WTC11 (cell line): ENCODE measurements at regions not wholly inside any gene's neighbourhood (a gene's known extent, or its start where the extent isn't known, plus 50 kb on each side); places are given as distances from the start of the nearest gene placed in this dataset.

Experiments used
- ATAC-seq: fragments of 200-7000 bp; cut with Tn5 transposase; 2 replicates; pipeline ENCODE4 v1.10.0; 2021; ENCODE audit warnings: mild to moderate bottlenecking, moderate library complexity
- CTCF ChIA-PET: fragments of 300-600 bp; sonication (Branson Sonifier 250); formaldehyde crosslinking; loops from one replicate; lab custom pipeline; 2021; ENCODE audit warnings: antibody characterized with exemption; lab: Charles Lee
- POLR2A ChIA-PET: fragments of 350-600 bp; sonication (Branson Sonifier 250); formaldehyde crosslinking; loops from one replicate; lab custom pipeline; 2021; ENCODE audit warnings: antibody characterized with exemption; lab: Charles Lee
- DNase-seq: peaks from one replicate; pipeline ENCODE4 v3.0.0; 2021; ENCODE audit warnings: low spot score
- H3K27ac Mint-ChIP-seq: 2 replicates; pipeline ENCODE4 v1.8.0; 2021; ENCODE audit warnings: mixed read lengths
- H3K27me3 Mint-ChIP-seq: 2 replicates; pipeline ENCODE4 v1.8.0; 2021; ENCODE audit warnings: low read depth, mild to moderate bottlenecking, moderate library complexity, mixed read lengths
- H3K36me3 Mint-ChIP-seq: 2 replicates; pipeline ENCODE4 v1.8.0; 2021; ENCODE audit warnings: mixed read lengths
- H3K4me1 Mint-ChIP-seq: 2 replicates; pipeline ENCODE4 v1.8.0; 2022; ENCODE audit warnings: mixed read lengths
- H3K4me3 Mint-ChIP-seq: 2 replicates; pipeline ENCODE4 v1.8.0; 2021; ENCODE audit warnings: mild to moderate bottlenecking, moderate library complexity, mixed read lengths
- H3K9me3 Mint-ChIP-seq: 2 replicates; pipeline ENCODE4 v1.8.0; 2021; ENCODE audit warnings: mixed read lengths
- E2F5 ChIP-seq: sonication (generic); formaldehyde crosslinking; IDR thresholded peaks from 2 replicates; pipeline ENCODE4 v1.8.1; 2022; ENCODE audit warnings: mild to moderate bottlenecking, moderate library complexity, missing genetic modification reagents
- ESRRA ChIP-seq: sonication (generic); formaldehyde crosslinking; IDR thresholded peaks from 2 replicates; pipeline ENCODE4 v1.8.1; 2022; ENCODE audit warnings: mild to moderate bottlenecking, missing genetic modification reagents, borderline replicate concordance
- GTF2I ChIP-seq: fragments of 250-450 bp; sonication (Bioruptor Pico); conservative IDR thresholded peaks from 2 replicates; pipeline ENCODE4 v1.4.0; 2021; ENCODE audit warnings: mild to moderate bottlenecking
- HMGXB4 ChIP-seq: sonication (generic); formaldehyde crosslinking; IDR thresholded peaks from 2 replicates; pipeline ENCODE4 v1.8.1; 2023; ENCODE audit warnings: mild to moderate bottlenecking, moderate library complexity, missing genetic modification reagents
- JAZF1 ChIP-seq: fragments of 250-450 bp; sonication (Bioruptor Pico); IDR thresholded peaks from 2 replicates; pipeline ENCODE4 v1.9.0; 2021; ENCODE audit warnings: moderate library complexity, mild to moderate bottlenecking, inconsistent platforms
- MAX ChIP-seq: sonication (generic); formaldehyde crosslinking; IDR thresholded peaks from 2 replicates; pipeline ENCODE4 v1.8.0; 2022; ENCODE audit warnings: mild to moderate bottlenecking, missing genetic modification reagents
- MLX ChIP-seq: sonication (generic); formaldehyde crosslinking; IDR thresholded peaks from 2 replicates; pipeline ENCODE4 v1.8.1; 2023; ENCODE audit warnings: mild to moderate bottlenecking, missing genetic modification reagents, moderate library complexity
- MXD4 ChIP-seq: fragments of 250-450 bp; sonication (Bioruptor Pico); IDR thresholded peaks from 2 replicates; pipeline ENCODE4 v1.8.0; 2021; ENCODE audit warnings: mild to moderate bottlenecking, moderate library complexity, borderline replicate concordance
- SMAD4 ChIP-seq: sonication (generic); formaldehyde crosslinking; IDR thresholded peaks from 2 replicates; pipeline ENCODE4 v1.8.0; 2022; ENCODE audit warnings: mild to moderate bottlenecking, missing genetic modification reagents
- STAT6 ChIP-seq: sonication (generic); formaldehyde crosslinking; conservative IDR thresholded peaks from 2 replicates; pipeline ENCODE4 v1.8.1; 2023; ENCODE audit warnings: mild to moderate bottlenecking, low read depth, missing genetic modification reagents, moderate library complexity
- USF1 ChIP-seq: sonication (generic); formaldehyde crosslinking; IDR thresholded peaks from 2 replicates; pipeline ENCODE4 v1.8.0; 2022; ENCODE audit warnings: mild to moderate bottlenecking, missing genetic modification reagents
- USF2 ChIP-seq: sonication (generic); formaldehyde crosslinking; IDR thresholded peaks from 2 replicates; pipeline ENCODE4 v1.8.1; 2023; ENCODE audit warnings: mild to moderate bottlenecking, missing genetic modification reagents, moderate library complexity
- ZMAT4 ChIP-seq: fragments of 250-450 bp; sonication (Bioruptor Pico); IDR thresholded peaks from 2 replicates; pipeline ENCODE4 v1.9.0; 2021; ENCODE audit warnings: mild to moderate bottlenecking
- ZNF121 ChIP-seq: sonication (generic); formaldehyde crosslinking; IDR thresholded peaks from 2 replicates; pipeline ENCODE4 v1.8.0; 2023; ENCODE audit warnings: missing genetic modification reagents
- ZNF232 ChIP-seq: sonication (generic); formaldehyde crosslinking; IDR thresholded peaks from 2 replicates; pipeline ENCODE4 v1.8.0; 2022; ENCODE audit warnings: mild to moderate bottlenecking, missing genetic modification reagents
- ZNF317 ChIP-seq: sonication (generic); formaldehyde crosslinking; IDR thresholded peaks from 2 replicates; pipeline ENCODE4 v1.8.1; 2023; ENCODE audit warnings: low read depth, mild to moderate bottlenecking, moderate library complexity, missing genetic modification reagents, borderline replicate concordance
- ZNF512 ChIP-seq: sonication (generic); formaldehyde crosslinking; IDR thresholded peaks from 2 replicates; pipeline ENCODE4 v1.8.1; 2022; ENCODE audit warnings: missing genetic modification reagents, borderline replicate concordance

- CTCF ChIA-PET = interaction anchor here (1.4 to 1.9 kb wide), 2 partner anchors 8 to 17 kb away, joined by 4 to 8 read pairs; no protein-coding TSS in a partner anchor
- Mint-ChIP-seq H3K9me3 (no peaks in the 10 kb centered on the region), H3K36me3 (no peaks in the 10 kb centered on the region)
- TF ChIP-seq ESRRA (CRISPR knock-in tag) (no peak), HMGXB4 (CRISPR knock-in tag) (no peak), USF2 (no peak), MXD4 (CRISPR knock-in tag) (no peak), ZNF121 (CRISPR knock-in tag) (no peak), MLX (CRISPR knock-in tag) (no peak), GTF2I (no peak)
- TF ChIP-seq, all 79 proteins: peak for 0
- POLR2A ChIA-PET = interaction anchor here (1.0 kb wide), 1 partner anchor 26 kb away, joined by 6 read pairs; no protein-coding TSS in a partner anchor
- ATAC-seq (no peak), DNase-seq (no peak)
- H3K4me3 Mint-ChIP-seq = no peak overlapping the region
- H3K27ac Mint-ChIP-seq = peak overlapping the region; percentile 18; the same call in 1 of the 2 replicates
- H3K27me3 Mint-ChIP-seq = no peaks in the 10 kb centered on the region
- H3K4me1 Mint-ChIP-seq = peaks cover 2% of the 10 kb centered on the region; the same call in 1 of the 2 replicates
Measured at GRCh38 chr11:8777907-8778767, 95.5 kb downstream of the RPL27A start.

GRCh38 chr11:8779107-8779506 is 96.5 kb downstream of the RPL27A start:
- no peak for DNase-seq
- Mint-ChIP-seq H3K27me3 (no peaks in the 10 kb centered on the region), H3K36me3 (no peaks in the 10 kb centered on the region), H3K27ac (no peak overlapping the region; the same call in 1 of the 2 replicates)
- POLR2A ChIA-PET = interaction anchor here (0.6 to 1.1 kb wide), 3 partner anchors 25 to 90 kb away, joined by 3 to 8 read pairs (median 6); no protein-coding TSS in a partner anchor
- TF ChIP-seq SMAD4 = no peak
- TF ChIP-seq STAT6 = no peak
- no peak for TF ChIP-seq MAX (CRISPR knock-in tag)
- no peak for TF ChIP-seq ZNF317
- TF ChIP-seq, all 79 proteins: peak for 0
- H3K9me3 Mint-ChIP-seq = no peaks in the 10 kb centered on the region
- CTCF ChIA-PET = interaction anchor here (1.2 kb wide), 1 partner anchor 34 kb away, joined by 6 read pairs; no protein-coding TSS in a partner anchor
- no peak for ATAC-seq
- H3K4me1 Mint-ChIP-seq = peaks cover 2% of the 10 kb centered on the region; the same call in 1 of the 2 replicates
- H3K4me3 Mint-ChIP-seq = no peak overlapping the region

- CTCF ChIA-PET = interaction anchor here (1.2 kb wide), 1 partner anchor 33 kb away, joined by 6 read pairs; no protein-coding TSS in a partner anchor
- no peak overlapping the region for H3K4me3 Mint-ChIP-seq
- peaks cover 2% of the 10 kb centered on the region; the same call in 1 of the 2 replicates for H3K4me1 Mint-ChIP-seq
- DNase-seq (no peak), ATAC-seq (peak; percentile 34; the same call in 1 of the 2 replicates)
- H3K27me3 Mint-ChIP-seq = no peaks in the 10 kb centered on the region
- H3K36me3 Mint-ChIP-seq = no peaks in the 10 kb centered on the region
- H3K9me3 Mint-ChIP-seq = no peaks in the 10 kb centered on the region
- POLR2A ChIA-PET = interaction anchor here (0.6 to 1.1 kb wide), 2 partner anchors 82 to 91 kb away, joined by 3 to 8 read pairs; no protein-coding TSS in a partner anchor
- peak overlapping the region; percentile 47; the same call in 1 of the 2 replicates for H3K27ac Mint-ChIP-seq
- TF ChIP-seq ZNF232 (CRISPR knock-in tag) (no peak), MAX (CRISPR knock-in tag) (no peak), USF1 (no peak), E2F5 (CRISPR knock-in tag) (no peak), JAZF1 (CRISPR knock-in tag) (no peak), ZNF512 (CRISPR knock-in tag) (no peak), ZMAT4 (no peak)
Measured at GRCh38 chr11:8779732-8780131, 97.1 kb downstream of the RPL27A start.
